ENCODE measurements at regions not wholly inside any gene's neighbourhood (a gene's known extent, or its start where the extent isn't known, plus 50 kb on each side); places are given as distances from the start of the nearest gene placed in this dataset.

DNA sequence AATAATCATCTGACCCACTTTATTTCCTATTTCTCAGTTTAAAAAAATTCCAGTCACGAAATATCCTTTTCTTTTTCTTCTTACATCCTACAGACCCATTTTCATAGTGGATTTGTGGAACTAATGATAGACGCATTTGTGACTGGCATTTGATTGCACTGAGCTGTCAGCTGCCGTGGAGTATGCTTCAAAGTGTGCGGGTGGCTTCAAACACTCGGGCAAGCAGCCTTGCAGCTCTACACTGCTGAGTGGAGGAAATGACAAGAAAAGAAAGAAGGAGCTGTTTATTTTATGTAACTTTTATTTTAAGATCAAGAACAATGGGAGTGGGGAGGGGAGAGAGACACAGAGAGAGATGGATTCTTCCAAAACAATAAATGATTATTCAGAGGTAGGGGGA is 112.8 kb upstream of the NAP1L1 start:
- FAIRE-seq = no peak
- Histone ChIP-seq H3K27me3 (ENCODE audit: control insufficient read depth, insufficient read depth, low read length) (no peaks in the 10 kb centered on the region), H3K36me3 (ENCODE audit: control insufficient read depth in 2 of 3, insufficient read depth in 3 of 3, low read length in 3 of 3) (no peaks in the 10 kb centered on the region), H3K9me3 (ENCODE audit: control insufficient read depth in 2 of 3, insufficient read depth in 1 of 3, low read length in 3 of 3) (peaks cover 0 to 12% (median 3%) of the 10 kb centered on the region in 3 donors), H3K4me1 (ENCODE audit: control insufficient read depth in 2 of 3, insufficient read depth in 2 of 3, low read depth in 1 of 3, low read length in 3 of 3) (no peaks in the 10 kb centered on the region), H3K27ac (ENCODE audit: low read depth in 2 of 2, low read length in 2 of 2) (no peak overlapping the region), H3K4me3 (ENCODE audit: low read length in 3 of 3) (no peak overlapping the region), H3K9ac (ENCODE audit: low read length in 3 of 3) (no peak overlapping the region)
- intact Hi-C loops (cut with DNase I) = no loop called here
- no peak for TF ChIP-seq CTCF (IDR thresholded peaks at IDR 0.05; ENCODE audit: borderline replicate concordance, extremely low read depth, insufficient read depth)
- DNase-seq = no peak

DNA sequence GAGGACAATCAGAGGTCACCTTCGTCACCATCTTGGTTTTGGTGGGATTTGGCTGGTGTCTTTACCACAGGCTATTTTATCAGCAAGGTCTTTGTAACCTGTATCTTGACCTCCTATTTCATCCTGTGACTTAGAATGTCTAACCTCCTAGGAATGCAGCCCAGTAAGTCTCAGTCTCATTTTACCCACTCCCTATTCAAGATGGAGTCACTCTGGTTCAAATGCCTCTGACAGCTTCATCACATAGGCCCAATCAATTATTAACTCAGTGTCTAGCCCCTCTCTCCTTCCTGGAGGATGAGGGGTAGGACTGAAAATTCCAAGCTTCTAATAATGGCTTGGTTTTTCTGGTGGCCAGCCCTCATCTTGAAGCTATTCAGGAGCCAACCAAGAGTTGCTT is 111.4 kb upstream of the NAP1L1 start:
- Histone ChIP-seq H3K4me3 (ENCODE audit: low read length in 3 of 3) (no peak overlapping the region), H3K36me3 (ENCODE audit: control insufficient read depth in 2 of 3, insufficient read depth in 3 of 3, low read length in 3 of 3) (no peaks in the 10 kb centered on the region), H3K27me3 (ENCODE audit: control insufficient read depth, insufficient read depth, low read length) (no peaks in the 10 kb centered on the region), H3K9me3 (ENCODE audit: control insufficient read depth in 2 of 3, insufficient read depth in 1 of 3, low read length in 3 of 3) (peaks cover 0 to 12% (median 3%) of the 10 kb centered on the region in 3 donors), H3K9ac (ENCODE audit: low read length in 3 of 3) (no peak overlapping the region), H3K27ac (ENCODE audit: low read depth in 2 of 2, low read length in 2 of 2) (no peak overlapping the region), H3K4me1 (ENCODE audit: control insufficient read depth in 2 of 3, insufficient read depth in 2 of 3, low read depth in 1 of 3, low read length in 3 of 3) (no peaks in the 10 kb centered on the region)
- TF ChIP-seq CTCF (IDR thresholded peaks at IDR 0.05; ENCODE audit: borderline replicate concordance, extremely low read depth, insufficient read depth) = no peak
- DNase-seq (no peak), FAIRE-seq (no peak)
- intact Hi-C loops (cut with DNase I) = no loop called here

DNA sequence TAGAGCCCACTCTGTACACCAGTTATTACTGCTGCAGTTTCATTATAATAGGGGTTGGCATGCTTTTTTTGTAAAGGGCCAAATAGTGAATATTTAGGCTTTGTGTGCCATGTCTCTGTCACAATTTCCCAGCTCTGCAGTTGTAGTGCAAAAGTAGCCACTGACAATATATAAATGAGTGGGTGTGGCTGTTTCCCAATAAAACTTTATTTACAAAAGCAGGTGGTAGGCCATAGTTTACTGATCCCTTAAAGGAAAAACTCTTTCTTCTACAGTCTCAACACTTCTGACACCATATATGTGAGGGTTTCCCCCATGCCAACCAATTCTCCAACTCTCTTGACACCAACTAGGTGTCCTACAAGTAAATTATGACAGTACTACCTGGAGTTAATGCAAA is 110.2 kb upstream of the NAP1L1 start:
- DNase-seq (no peak), FAIRE-seq (no peak)
- Histone ChIP-seq H3K9ac (ENCODE audit: low read length in 3 of 3) (no peak overlapping the region), H3K27me3 (ENCODE audit: control insufficient read depth, insufficient read depth, low read length) (no peaks in the 10 kb centered on the region), H3K4me3 (ENCODE audit: low read length in 3 of 3) (no peak overlapping the region), H3K4me1 (ENCODE audit: control insufficient read depth in 2 of 3, insufficient read depth in 2 of 3, low read depth in 1 of 3, low read length in 3 of 3) (no peaks in the 10 kb centered on the region), H3K36me3 (ENCODE audit: control insufficient read depth in 2 of 3, insufficient read depth in 3 of 3, low read length in 3 of 3) (no peaks in the 10 kb centered on the region), H3K9me3 (ENCODE audit: control insufficient read depth in 2 of 3, insufficient read depth in 1 of 3, low read length in 3 of 3) (peaks cover 0 to 4% (median 3%) of the 10 kb centered on the region in 3 donors), H3K27ac (ENCODE audit: low read depth in 2 of 2, low read length in 2 of 2) (no peak overlapping the region)
- intact Hi-C loops (cut with DNase I) = no loop called here
- no peak for TF ChIP-seq CTCF (IDR thresholded peaks at IDR 0.05; ENCODE audit: borderline replicate concordance, extremely low read depth, insufficient read depth)

DNA sequence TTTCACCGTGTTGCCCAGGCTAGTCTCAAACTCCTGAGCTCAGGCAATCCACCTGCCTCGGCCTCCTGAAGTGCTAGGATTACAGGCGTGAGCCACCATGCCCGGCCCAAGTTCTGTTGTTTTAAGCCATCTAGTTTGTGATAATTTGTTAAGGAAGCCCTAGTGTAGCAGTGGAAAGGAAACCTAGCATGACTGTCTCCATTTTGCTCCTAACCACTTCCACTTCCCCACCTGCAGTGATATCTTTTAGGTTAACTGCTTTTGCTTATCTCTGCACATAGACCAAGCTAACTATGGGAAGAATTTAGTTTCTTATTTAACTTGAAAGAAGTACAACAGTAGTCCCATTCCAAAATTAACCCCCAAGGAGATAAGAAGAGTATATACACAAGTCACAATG is 109.5 kb upstream of the NAP1L1 start:
- DNase-seq = no peak
- FAIRE-seq = no peak
- H3K4me1 ChIP-seq (ENCODE audit: control insufficient read depth in 2 of 3, insufficient read depth in 2 of 3, low read depth in 1 of 3, low read length in 3 of 3) = no peaks in the 10 kb centered on the region
- intact Hi-C loops (cut with DNase I) = no loop called here
- no peak overlapping the region for H3K4me3 ChIP-seq (ENCODE audit: low read length in 3 of 3)
- no peak overlapping the region for H3K9ac ChIP-seq (ENCODE audit: low read length in 3 of 3)
- H3K27me3 ChIP-seq (ENCODE audit: control insufficient read depth, insufficient read depth, low read length) = no peaks in the 10 kb centered on the region
- H3K36me3 ChIP-seq (ENCODE audit: control insufficient read depth in 2 of 3, insufficient read depth in 3 of 3, low read length in 3 of 3) = no peaks in the 10 kb centered on the region
- TF ChIP-seq CTCF (IDR thresholded peaks at IDR 0.05; ENCODE audit: borderline replicate concordance, extremely low read depth, insufficient read depth) = no peak
- H3K9me3 ChIP-seq (ENCODE audit: control insufficient read depth in 2 of 3, insufficient read depth in 1 of 3, low read length in 3 of 3) = peaks cover 0 to 4% (median 3%) of the 10 kb centered on the region in 3 donors
- no peak overlapping the region for H3K27ac ChIP-seq (ENCODE audit: low read depth in 2 of 2, low read length in 2 of 2)
